ENCODE measurements at regions not wholly inside any gene's neighbourhood (a gene's known extent, or its start where the extent isn't known, plus 50 kb on each side); places are given as distances from the start of the nearest gene placed in this dataset.

- H3K4me3 Mint-ChIP-seq, result no peak overlapping the region
- H3K9me3 Mint-ChIP-seq, result no peaks in the 10 kb centered on the region
- no peak for DNase-seq
- no peaks in the 10 kb centered on the region for H3K36me3 Mint-ChIP-seq (ENCODE audit: low read depth)
- peaks cover 1% of the 10 kb centered on the region for H3K27me3 Mint-ChIP-seq
- no peak for TF ChIP-seq CTCF (IDR thresholded peaks at IDR 0.05)
- no peak for ATAC-seq
- CTCF ChIA-PET, result no interaction called here
- no peaks in the 10 kb centered on the region for H3K4me1 Mint-ChIP-seq (ENCODE audit: low read depth)
- no peak overlapping the region for H3K27ac Mint-ChIP-seq
- intact Hi-C loops (cut with micrococcal nuclease), result no loop called here
- POLR2A ChIA-PET, result no interaction called here
These were observed 509.2 kb upstream of the MCTP2 start for GRCh38 chr15:93722165-93722564.

DNA sequence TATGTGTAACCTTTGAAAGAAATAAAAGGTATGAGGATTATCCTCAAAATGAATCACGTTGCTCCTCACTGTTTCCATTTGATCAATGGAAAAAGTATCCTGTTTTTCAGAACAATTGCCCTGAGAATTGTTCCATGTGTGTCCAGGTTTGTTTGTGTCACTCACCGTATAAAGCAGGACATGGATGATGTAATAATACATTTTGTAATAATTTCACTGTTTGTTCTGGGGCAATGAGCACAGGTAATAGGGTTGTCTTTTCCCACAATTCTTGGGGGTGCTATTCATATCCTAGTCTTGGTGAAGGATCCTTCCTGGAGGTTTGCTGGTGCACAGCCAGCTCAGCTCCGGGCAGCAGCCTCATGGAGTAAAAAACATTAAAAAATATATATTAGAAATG, 510.8 kb upstream of the MCTP2 start:
- CTCF ChIA-PET, result no interaction called here
- ATAC-seq (no peak), DNase-seq (no peak)
- H3K4me3 Mint-ChIP-seq, result no peak overlapping the region
- POLR2A ChIA-PET, result no interaction called here
- H3K27me3 Mint-ChIP-seq, result peaks cover 1% of the 10 kb centered on the region
- H3K36me3 Mint-ChIP-seq (ENCODE audit: low read depth), result no peaks in the 10 kb centered on the region
- TF ChIP-seq CTCF (IDR thresholded peaks at IDR 0.05), result no peak
- no peak overlapping the region for H3K27ac Mint-ChIP-seq
- intact Hi-C loops (cut with micrococcal nuclease), result no loop called here
- H3K9me3 Mint-ChIP-seq, result no peaks in the 10 kb centered on the region
- no peaks in the 10 kb centered on the region for H3K4me1 Mint-ChIP-seq (ENCODE audit: low read depth)

GRCh38 chr15:93719921-93720351, 511.4 kb upstream of the MCTP2 start:
- TF ChIP-seq CTCF (IDR thresholded peaks at IDR 0.05), result no peak

DNA sequence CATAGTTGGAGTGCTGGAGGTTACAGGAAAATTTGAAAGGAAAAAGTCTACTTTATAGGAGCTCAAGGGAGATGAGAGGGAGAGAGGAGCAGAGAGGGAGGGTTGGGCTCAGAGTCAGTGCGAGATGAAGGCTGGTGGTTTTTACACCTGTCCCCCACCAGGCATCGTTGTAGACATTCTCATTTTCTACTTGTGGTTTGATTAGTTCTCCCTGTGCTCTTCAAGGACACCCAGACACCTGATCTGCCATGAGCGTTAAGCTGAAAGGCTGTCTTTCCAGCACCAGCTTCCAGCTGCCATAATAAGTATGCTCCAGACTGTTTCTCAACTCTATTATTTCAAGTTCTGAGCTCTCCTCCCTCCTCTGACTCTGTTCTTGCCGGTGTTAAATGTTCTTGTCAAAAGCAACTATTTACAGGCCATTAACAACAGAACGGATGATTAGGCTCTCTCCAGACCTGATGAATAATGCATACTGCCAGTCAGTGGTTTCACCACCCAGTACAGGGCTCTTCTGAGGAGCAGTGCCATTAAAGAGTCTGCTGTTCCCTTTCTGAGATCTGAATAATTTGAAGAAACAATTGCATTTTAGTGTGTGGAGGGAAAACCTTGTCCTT, 514.6 kb upstream of the MCTP2 start:
- Mint-ChIP-seq H3K4me3 (no peak overlapping the region), H3K36me3 (ENCODE audit: low read depth) (no peaks in the 10 kb centered on the region), H3K9me3 (no peaks in the 10 kb centered on the region), H3K4me1 (ENCODE audit: low read depth) (no peaks in the 10 kb centered on the region), H3K27ac (no peak overlapping the region), H3K27me3 (peaks cover 4% of the 10 kb centered on the region)
- ATAC-seq (no peak), DNase-seq (no peak)
- ChIA-PET CTCF (no interaction called here), POLR2A (no interaction called here)
- TF ChIP-seq CTCF (IDR thresholded peaks at IDR 0.05), result no peak
- intact Hi-C loops (cut with micrococcal nuclease), result no loop called here

More at GRCh38 chr15:93719921-93720351, 511.4 kb upstream of the MCTP2 start:
- DNase-seq, result no peak
- Mint-ChIP-seq H3K4me3 (no peak overlapping the region), H3K9me3 (no peaks in the 10 kb centered on the region), H3K36me3 (ENCODE audit: low read depth) (no peaks in the 10 kb centered on the region), H3K27ac (no peak overlapping the region), H3K27me3 (peaks cover 5% of the 10 kb centered on the region), H3K4me1 (ENCODE audit: low read depth) (no peaks in the 10 kb centered on the region)
- CTCF ChIA-PET, result no interaction called here
- POLR2A ChIA-PET, result no interaction called here
- ATAC-seq, result no peak
- intact Hi-C loops (cut with micrococcal nuclease), result no loop called here

DNA sequence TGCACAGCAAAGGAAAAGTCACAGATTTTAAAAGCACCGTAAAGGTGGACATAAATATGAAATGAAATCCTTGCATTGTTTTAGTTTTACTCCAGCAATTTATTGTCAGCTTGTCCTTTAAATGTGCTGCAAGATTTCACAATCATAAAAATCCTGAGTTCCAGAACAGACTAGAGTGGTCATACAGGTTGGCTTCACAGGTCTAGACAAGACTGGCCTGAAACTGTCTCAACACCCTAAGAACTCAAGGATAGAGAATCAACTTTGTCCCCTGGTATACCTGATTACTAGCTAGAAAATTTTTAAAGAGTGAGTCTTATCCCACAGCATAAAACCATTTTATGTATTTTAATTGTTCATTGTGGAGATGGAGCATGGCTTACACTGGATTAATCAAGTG, 521.7 kb upstream of the MCTP2 start:
- ChIA-PET CTCF (no interaction called here), POLR2A (no interaction called here)
- Mint-ChIP-seq H3K4me1 (ENCODE audit: low read depth) (no peaks in the 10 kb centered on the region), H3K4me3 (no peak overlapping the region), H3K36me3 (ENCODE audit: low read depth) (no peaks in the 10 kb centered on the region), H3K27me3 (no peaks in the 10 kb centered on the region), H3K27ac (no peak overlapping the region), H3K9me3 (no peaks in the 10 kb centered on the region)
- TF ChIP-seq CTCF (IDR thresholded peaks at IDR 0.05), result no peak
- no peak for DNase-seq
- ATAC-seq, result no peak
- intact Hi-C loops (cut with micrococcal nuclease), result no loop called here
